ENCODE measurements at regions not wholly inside any gene's neighbourhood (a gene's known extent, or its start where the extent isn't known, plus 50 kb on each side); places are given as distances from the start of the nearest gene placed in this dataset.

GRCh38 chr2:104930732-104931131, 76.8 kb downstream of the POU3F3 start (continued):
- TF ChIP-seq, protein P1, sequence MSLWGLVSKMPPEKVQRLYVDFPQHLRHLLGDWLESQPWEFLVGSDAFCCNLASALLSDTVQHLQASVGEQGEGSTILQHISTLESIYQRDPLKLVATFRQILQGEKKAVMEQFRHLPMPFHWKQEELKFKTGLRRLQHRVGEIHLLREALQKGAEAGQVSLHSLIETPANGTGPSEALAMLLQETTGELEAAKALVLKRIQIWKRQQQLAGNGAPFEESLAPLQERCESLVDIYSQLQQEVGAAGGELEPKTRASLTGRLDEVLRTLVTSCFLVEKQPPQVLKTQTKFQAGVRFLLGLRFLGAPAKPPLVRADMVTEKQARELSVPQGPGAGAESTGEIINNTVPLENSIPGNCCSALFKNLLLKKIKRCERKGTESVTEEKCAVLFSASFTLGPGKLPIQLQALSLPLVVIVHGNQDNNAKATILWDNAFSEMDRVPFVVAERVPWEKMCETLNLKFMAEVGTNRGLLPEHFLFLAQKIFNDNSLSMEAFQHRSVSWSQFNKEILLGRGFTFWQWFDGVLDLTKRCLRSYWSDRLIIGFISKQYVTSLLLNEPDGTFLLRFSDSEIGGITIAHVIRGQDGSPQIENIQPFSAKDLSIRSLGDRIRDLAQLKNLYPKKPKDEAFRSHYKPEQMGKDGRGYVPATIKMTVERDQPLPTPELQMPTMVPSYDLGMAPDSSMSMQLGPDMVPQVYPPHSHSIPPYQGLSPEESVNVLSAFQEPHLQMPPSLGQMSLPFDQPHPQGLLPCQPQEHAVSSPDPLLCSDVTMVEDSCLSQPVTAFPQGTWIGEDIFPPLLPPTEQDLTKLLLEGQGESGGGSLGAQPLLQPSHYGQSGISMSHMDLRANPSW (CRISPR knock-in tag; conservative IDR thresholded peaks at IDR 0.05; ENCODE audit: low read depth), result no peak
- TF ChIP-seq, protein P2, sequence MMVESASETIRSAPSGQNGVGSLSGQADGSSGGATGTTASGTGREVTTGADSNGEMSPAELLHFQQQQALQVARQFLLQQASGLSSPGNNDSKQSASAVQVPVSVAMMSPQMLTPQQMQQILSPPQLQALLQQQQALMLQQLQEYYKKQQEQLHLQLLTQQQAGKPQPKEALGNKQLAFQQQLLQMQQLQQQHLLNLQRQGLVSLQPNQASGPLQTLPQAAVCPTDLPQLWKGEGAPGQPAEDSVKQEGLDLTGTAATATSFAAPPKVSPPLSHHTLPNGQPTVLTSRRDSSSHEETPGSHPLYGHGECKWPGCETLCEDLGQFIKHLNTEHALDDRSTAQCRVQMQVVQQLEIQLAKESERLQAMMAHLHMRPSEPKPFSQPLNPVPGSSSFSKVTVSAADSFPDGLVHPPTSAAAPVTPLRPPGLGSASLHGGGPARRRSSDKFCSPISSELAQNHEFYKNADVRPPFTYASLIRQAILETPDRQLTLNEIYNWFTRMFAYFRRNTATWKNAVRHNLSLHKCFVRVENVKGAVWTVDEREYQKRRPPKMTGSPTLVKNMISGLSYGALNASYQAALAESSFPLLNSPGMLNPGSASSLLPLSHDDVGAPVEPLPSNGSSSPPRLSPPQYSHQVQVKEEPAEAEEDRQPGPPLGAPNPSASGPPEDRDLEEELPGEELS (CRISPR knock-in tag; IDR thresholded peaks at IDR 0.05), result no peak
- no peak for TF ChIP-seq PREB (CRISPR knock-in tag; IDR thresholded peaks at IDR 0.05; ENCODE audit: borderline replicate concordance)
- no peak for TF ChIP-seq CREB1 (CRISPR knock-in tag; IDR thresholded peaks at IDR 0.05)
- TF ChIP-seq, protein P3, sequence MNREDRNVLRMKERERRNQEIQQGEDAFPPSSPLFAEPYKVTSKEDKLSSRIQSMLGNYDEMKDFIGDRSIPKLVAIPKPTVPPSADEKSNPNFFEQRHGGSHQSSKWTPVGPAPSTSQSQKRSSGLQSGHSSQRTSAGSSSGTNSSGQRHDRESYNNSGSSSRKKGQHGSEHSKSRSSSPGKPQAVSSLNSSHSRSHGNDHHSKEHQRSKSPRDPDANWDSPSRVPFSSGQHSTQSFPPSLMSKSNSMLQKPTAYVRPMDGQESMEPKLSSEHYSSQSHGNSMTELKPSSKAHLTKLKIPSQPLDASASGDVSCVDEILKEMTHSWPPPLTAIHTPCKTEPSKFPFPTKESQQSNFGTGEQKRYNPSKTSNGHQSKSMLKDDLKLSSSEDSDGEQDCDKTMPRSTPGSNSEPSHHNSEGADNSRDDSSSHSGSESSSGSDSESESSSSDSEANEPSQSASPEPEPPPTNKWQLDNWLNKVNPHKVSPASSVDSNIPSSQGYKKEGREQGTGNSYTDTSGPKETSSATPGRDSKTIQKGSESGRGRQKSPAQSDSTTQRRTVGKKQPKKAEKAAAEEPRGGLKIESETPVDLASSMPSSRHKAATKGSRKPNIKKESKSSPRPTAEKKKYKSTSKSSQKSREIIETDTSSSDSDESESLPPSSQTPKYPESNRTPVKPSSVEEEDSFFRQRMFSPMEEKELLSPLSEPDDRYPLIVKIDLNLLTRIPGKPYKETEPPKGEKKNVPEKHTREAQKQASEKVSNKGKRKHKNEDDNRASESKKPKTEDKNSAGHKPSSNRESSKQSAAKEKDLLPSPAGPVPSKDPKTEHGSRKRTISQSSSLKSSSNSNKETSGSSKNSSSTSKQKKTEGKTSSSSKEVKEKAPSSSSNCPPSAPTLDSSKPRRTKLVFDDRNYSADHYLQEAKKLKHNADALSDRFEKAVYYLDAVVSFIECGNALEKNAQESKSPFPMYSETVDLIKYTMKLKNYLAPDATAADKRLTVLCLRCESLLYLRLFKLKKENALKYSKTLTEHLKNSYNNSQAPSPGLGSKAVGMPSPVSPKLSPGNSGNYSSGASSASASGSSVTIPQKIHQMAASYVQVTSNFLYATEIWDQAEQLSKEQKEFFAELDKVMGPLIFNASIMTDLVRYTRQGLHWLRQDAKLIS (CRISPR knock-in tag; IDR thresholded peaks at IDR 0.05; ENCODE audit: borderline replicate concordance), result no peak
- TF ChIP-seq JAZF1 (CRISPR knock-in tag; IDR thresholded peaks at IDR 0.05), result no peak
- TF ChIP-seq NR1H2 (CRISPR knock-in tag; IDR thresholded peaks at IDR 0.05), result no peak

DNA sequence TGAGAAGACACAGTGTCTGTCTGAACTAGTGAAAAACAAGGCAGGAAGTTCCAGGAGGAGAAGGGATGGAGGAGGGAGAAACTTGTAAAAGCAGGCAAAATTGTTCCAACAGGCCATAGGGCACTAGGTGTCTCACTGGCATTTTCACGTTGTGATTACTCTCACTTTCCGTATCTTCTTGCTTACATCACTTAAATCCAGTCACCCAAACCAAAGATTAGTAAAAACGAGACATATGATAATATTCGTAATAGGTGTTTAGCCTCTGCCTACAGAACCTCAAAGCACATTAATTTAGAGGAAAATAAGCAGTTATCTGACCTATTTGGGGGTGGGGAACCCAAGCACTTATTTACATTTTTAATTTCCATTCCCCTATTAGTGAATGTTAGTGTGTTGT, 78.3 kb downstream of the POU3F3 start:
- no peaks in the 10 kb centered on the region for H3K36me3 Mint-ChIP-seq
- no peaks in the 10 kb centered on the region for H3K4me1 Mint-ChIP-seq
- no peak for DNase-seq (ENCODE audit: low spot score)
- no peak overlapping the region for H3K27ac Mint-ChIP-seq
- H3K4me3 Mint-ChIP-seq, result no peak overlapping the region
- ChIA-PET POLR2A (no interaction called here), CTCF (no interaction called here)
- H3K9me3 Mint-ChIP-seq, result no peaks in the 10 kb centered on the region
- no peaks in the 10 kb centered on the region for H3K27me3 Mint-ChIP-seq (ENCODE audit: low read depth)
- ATAC-seq, result no peak
- no peak for TF ChIP-seq TEAD1 (CRISPR knock-in tag; IDR thresholded peaks at IDR 0.05)
- TF ChIP-seq, protein P4, sequence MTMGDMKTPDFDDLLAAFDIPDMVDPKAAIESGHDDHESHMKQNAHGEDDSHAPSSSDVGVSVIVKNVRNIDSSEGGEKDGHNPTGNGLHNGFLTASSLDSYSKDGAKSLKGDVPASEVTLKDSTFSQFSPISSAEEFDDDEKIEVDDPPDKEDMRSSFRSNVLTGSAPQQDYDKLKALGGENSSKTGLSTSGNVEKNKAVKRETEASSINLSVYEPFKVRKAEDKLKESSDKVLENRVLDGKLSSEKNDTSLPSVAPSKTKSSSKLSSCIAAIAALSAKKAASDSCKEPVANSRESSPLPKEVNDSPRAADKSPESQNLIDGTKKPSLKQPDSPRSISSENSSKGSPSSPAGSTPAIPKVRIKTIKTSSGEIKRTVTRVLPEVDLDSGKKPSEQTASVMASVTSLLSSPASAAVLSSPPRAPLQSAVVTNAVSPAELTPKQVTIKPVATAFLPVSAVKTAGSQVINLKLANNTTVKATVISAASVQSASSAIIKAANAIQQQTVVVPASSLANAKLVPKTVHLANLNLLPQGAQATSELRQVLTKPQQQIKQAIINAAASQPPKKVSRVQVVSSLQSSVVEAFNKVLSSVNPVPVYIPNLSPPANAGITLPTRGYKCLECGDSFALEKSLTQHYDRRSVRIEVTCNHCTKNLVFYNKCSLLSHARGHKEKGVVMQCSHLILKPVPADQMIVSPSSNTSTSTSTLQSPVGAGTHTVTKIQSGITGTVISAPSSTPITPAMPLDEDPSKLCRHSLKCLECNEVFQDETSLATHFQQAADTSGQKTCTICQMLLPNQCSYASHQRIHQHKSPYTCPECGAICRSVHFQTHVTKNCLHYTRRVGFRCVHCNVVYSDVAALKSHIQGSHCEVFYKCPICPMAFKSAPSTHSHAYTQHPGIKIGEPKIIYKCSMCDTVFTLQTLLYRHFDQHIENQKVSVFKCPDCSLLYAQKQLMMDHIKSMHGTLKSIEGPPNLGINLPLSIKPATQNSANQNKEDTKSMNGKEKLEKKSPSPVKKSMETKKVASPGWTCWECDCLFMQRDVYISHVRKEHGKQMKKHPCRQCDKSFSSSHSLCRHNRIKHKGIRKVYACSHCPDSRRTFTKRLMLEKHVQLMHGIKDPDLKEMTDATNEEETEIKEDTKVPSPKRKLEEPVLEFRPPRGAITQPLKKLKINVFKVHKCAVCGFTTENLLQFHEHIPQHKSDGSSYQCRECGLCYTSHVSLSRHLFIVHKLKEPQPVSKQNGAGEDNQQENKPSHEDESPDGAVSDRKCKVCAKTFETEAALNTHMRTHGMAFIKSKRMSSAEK (CRISPR knock-in tag; IDR thresholded peaks at IDR 0.05; ENCODE audit: borderline replicate concordance), result no peak
- TF ChIP-seq FOXJ3 (CRISPR knock-in tag; IDR thresholded peaks at IDR 0.05; ENCODE audit: borderline replicate concordance), result no peak
- TF ChIP-seq ZNF396 (CRISPR knock-in tag; IDR thresholded peaks at IDR 0.05; ENCODE audit: borderline replicate concordance), result no peak
- TF ChIP-seq GABPB1 (CRISPR knock-in tag; IDR thresholded peaks at IDR 0.05), result no peak
- TF ChIP-seq ZNF416 (CRISPR knock-in tag; IDR thresholded peaks at IDR 0.05), result no peak
- no peak for TF ChIP-seq PRRX2 (CRISPR knock-in tag; IDR thresholded peaks at IDR 0.05)
- TF ChIP-seq PREB (CRISPR knock-in tag; IDR thresholded peaks at IDR 0.05; ENCODE audit: borderline replicate concordance), result no peak
- no peak for TF ChIP-seq FOXK1 (CRISPR knock-in tag; IDR thresholded peaks at IDR 0.05)
- TF ChIP-seq E2F4 (CRISPR knock-in tag; IDR thresholded peaks at IDR 0.05; ENCODE audit: borderline replicate concordance, low read depth), result no peak
- TF ChIP-seq OVOL2 (CRISPR knock-in tag; IDR thresholded peaks at IDR 0.05; ENCODE audit: borderline replicate concordance), result no peak

Measured in WTC11 (cell line).